ENCODE measurements at regions not wholly inside any gene's neighbourhood (a gene's known extent, or its start where the extent isn't known, plus 50 kb on each side); places are given as distances from the start of the nearest gene placed in this dataset.

DNA sequence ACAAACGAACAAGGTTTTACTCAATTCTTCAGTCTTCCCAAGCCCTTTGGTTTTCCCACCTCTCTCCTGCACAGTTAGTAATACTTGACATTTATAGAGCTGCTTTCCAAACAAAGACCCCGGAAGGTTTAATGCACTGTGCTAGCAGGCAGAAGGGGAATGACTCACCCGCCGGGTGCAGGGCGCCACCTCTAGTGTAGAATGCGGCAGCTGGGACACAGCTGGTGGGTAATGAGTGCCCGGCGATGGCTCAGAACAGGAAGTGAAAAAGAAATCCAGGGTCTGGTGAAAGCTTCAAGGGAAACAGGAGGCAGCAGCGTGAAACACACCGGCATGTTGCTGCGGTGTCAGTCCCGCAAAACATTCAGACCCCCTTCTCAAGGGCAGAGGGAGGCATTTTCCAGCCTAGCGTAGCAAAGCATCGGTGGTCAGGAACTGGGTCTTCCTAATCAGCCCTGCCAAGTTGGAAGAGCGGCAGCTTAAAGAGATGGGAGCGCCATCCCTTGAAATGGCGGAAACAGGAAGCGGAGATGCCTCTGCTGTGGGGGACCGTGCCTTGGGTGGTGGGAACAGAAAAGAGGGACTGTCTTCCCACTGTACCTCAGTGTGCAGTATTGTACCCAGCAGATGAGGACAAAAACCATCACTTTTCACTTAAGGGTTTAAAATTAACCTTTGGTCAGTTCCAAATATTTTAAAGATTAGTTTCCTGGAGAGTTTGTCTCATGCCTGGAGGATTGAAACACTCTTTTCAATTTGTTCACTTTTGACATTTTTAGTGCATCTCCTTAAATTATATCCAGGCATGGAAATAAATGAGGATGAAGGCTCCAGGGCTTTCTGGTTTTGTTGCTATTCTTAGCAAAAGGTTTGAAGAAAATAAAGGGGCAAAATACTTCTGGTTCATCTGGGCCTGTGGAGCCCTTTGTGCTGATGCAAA lies 160.7 kb upstream of the MCTP2 start:
- TF ChIP-seq CTCF (conservative IDR thresholded peaks at IDR 0.05; ENCODE audit: low read length) = no peak
- TF ChIP-seq EZH2phosphoT487 (IDR thresholded peaks at IDR 0.05; ENCODE audit: borderline replicate concordance) = no peak

Data from Loucy (cell line).